HS-27A (cell line): ENCODE measurements at regions not wholly inside any gene's neighbourhood (a gene's known extent, or its start where the extent isn't known, plus 50 kb on each side); places are given as distances from the start of the nearest gene placed in this dataset.

Experiments
- DNase-seq: peaks from one replicate; pipeline ENCODE4 v3.0.0-alpha.2; 2012; ENCODE audit warnings: low read depth, missing footprints

DNA sequence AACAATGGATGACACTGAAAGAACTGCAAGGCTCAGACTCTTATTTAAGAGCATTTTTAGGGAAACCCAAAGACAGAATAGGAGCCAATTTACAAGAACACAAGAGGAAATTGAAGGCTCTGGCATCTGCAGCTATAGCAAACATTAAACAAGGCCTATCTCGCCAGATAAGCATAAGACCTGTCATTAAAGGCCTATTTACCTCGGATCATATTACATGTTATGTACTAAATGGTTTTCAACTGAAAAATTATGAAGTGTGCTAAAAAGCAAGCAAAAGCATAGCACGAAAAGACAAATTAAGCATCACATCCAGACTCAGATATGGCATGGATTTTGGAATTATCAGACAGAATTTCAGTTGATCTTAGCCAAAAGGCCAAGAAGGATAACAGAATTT, 617.1 kb downstream of the SQOR start:
- no peak for DNase-seq

GRCh38 chr15:46258056-46258455, 623.2 kb downstream of the SQOR start:
- no peak for DNase-seq

- DNase-seq: no peak
Observed at GRCh38 chr15:46260937-46261336, 626.1 kb downstream of the SQOR start.

DNA sequence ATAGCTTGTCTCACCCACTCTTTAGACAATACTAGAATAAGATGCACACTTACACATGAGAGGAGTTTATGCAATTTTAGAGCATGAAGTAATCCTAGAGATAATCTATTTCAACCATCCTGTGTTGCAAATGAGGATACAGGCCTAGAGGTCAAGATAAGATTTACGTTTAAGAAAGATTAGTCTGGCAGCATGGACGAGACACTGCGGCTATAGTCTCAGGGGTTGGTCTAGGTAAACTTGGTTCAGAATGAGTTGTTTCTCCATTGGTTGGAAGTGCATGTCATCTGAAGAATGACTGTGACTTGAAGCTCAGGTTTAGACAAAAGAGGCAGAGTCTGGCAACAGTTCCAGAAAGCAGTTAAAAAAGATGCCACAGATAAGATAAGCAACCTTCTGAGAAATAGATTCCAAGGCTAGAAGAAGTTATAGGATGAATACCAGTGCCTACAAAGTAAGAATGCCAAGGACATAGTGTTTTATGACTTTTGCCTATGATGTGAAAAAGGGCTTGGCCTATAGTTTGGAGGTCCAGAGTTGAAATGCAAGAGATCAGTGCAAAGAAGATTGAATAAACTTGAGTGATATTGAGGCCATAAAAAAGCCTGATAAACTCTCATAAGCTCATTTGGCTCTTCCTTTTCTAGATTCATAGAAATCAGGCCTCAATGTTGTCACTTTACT, 631.0 kb downstream of the SQOR start:
- DNase-seq: no peak

- DNase-seq: no peak
Observed at GRCh38 chr15:46266661-46267060, 631.8 kb downstream of the SQOR start.

GRCh38 chr15:46270481-46271147, 635.8 kb downstream of the SQOR start:
- no peak for DNase-seq

DNA sequence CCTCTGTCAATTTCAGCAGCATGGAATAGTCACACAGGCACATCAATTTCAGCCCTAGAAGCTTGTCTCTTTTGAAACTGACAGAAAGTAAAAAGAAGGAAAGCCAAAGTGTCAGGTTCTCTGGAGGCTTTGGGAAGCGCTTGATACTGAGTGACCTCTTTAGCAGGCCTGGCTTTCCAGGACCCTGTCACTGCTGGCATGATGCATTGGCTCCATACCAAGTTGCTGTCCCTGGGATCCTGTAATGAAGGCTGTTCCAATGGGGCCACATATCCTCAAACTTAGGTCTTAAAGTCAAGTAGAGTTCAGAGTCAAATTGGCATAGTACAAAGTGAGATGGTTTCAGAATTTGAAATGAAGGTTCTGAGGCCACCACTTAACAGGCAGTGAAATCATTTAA, 640.9 kb downstream of the SQOR start:
- DNase-seq: no peak

DNA sequence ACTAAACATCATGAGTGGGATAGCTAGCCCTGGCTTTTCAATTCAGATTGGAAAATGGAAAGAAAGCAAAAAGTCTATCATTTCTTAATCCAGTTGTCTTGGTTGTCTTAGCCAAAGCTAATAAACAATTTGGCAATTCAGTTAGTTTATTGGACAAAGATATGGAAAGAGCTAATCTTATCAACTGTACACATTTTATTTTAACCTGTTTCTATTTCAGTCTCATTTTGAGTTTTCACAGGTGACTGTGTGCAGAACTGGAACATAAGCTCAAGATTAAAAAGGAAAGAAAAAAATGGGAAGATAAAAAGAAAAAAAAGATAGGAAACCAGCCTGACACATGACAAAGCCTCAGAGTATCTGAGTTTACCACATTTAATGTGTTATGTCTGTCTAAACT, 642.6 kb downstream of the SQOR start:
- no peak for DNase-seq

- DNase-seq: no peak
Observed at GRCh38 chr15:46278062-46278461, 643.2 kb downstream of the SQOR start.

- no peak for DNase-seq
Observed at GRCh38 chr15:46278486-46279090, 643.8 kb downstream of the SQOR start.

DNA sequence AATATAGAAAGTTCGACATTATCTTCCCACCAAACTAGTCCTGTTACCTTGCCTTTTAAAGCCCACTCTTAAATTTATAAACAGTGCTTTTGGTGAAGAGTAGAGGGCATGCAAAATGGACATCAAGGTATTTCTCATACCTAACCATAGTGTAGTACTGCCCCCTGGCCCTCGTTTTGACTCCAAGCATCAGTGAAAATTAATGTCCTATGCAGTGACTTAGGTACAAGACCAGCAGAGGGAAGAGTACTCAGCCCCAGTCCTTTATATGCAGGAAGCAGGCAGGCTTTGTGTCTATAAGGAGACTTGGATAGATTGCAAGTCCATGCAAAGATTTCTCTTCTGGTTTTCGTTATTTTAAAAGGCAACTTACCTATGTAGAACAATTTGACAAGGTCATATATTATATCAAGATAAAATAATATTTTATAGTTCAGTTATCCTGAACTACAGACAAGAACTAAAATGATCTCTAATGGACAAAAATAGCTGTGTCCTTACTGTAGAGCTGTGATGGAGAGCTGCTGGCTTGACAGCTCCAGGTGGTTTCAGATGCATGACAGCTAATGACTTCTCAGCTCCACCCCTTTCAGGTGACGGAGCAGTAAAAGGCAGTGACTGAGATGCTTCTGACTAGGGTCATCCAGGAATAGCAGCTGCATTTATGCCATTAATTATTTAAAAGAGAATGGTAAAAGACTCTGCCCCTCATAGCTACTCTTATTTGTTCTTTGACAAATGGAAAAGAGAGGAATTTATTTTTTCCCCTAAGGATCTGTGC, 646.1 kb downstream of the SQOR start:
- DNase-seq: no peak

- DNase-seq: no peak
Observed at GRCh38 chr15:46293550-46293949, 658.7 kb downstream of the SQOR start.

DNA sequence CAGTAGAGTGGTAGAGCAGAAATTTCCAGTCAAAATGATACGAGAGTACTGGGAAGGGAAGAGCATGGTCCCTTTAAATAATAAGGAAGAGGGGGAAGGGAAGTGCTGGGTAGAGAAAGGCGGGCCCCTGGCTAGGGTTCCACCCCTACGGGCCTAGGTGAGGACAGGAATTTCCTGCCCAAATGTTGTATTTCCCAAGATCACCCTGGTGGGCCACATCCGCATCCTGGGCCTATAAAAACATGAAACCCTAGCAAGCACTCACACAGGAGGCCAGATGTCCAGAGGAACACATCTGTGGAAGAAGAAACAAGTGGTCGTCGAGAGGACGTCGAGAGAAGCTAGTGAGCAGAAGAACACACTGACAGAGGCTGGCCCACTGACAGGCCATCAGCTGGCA, 661.2 kb downstream of the SQOR start:
- DNase-seq: no peak

GRCh38 chr15:46296797-46297196, 662.0 kb downstream of the SQOR start:
- no peak for DNase-seq

- no peak for DNase-seq
Observed at GRCh38 chr15:46297766-46298165, 662.9 kb downstream of the SQOR start.

GRCh38 chr15:46300716-46301115, 665.9 kb downstream of the SQOR start:
- DNase-seq: no peak

DNA sequence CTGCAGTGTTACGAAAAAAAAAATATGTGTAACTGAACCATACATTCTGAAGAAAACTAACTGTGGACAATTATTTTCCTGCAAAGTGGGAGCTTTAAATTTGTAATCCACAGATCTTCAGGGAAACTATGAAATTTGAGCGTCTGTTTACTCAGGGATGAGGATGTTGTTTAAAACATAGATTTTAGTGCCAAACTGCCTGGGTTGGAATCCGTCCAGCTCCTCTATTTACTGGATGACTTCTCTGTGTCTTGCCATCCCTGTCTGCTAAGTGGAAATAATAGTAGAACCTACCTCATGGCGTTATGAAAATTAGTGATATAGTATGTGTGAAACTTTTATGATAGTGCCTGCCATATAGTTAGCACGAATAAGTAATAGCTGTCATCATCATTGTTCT, 666.5 kb downstream of the SQOR start:
- no peak for DNase-seq

GRCh38 chr15:46301826-46302225, 667.0 kb downstream of the SQOR start:
- DNase-seq: no peak

GRCh38 chr15:46304321-46304720, 669.5 kb downstream of the SQOR start:
- no peak for DNase-seq

DNA sequence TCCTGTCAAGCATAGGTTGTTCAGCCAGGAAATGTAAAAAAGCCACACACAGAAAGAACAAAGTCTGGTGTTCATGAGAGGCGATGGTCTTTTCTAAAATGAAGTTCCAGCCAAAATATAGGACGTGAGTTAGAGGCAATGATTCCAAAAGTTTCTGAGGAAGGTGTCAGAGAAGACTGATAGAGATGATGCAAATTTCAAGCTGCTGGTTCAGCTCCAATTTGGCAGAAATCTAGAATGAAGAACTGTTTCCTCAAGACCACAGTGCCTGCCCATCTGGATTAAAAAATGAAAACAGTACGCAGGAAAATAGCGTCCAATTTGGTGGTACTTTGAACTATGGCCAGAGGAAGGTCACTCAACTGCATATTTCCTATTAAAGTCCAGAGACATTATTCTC, 672.9 kb downstream of the SQOR start:
- no peak for DNase-seq

DNA sequence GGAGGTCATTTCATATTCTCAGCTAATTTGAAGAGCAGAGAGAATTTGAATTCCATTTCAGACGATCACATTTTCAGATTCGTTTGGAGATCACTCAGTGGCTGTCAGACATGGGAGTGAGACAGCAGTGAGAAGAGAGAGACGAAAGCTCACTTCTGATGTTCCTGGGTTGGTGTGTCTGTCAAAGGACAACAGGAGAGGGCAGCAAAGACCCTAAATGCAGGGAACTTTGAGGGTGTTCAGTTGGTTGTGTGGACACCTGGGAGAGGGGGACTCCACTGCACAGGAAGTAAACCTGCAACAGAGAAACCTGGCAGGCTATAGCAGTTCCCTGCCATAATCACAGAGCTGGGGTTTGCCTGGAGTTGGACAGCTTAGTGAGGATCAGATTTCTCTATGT, 675.1 kb downstream of the SQOR start:
- DNase-seq: no peak

GRCh38 chr15:46312133-46312740, 677.4 kb downstream of the SQOR start:
- DNase-seq: peak; percentile 9
